HG02943 (cell line): ENCODE measurements at regions not wholly inside any gene's neighbourhood (a gene's known extent, or its start where the extent isn't known, plus 50 kb on each side); places are given as distances from the start of the nearest gene placed in this dataset.

Source experiments
- ATAC-seq: cut with Tn5 transposase; IDR thresholded peaks from one replicate; pipeline ENCODE4 v1.9.1; 2021; ENCODE audit warnings: mild to moderate bottlenecking, low read depth, moderate library complexity; ENCODE audit not compliant: unreplicated experiment

DNA sequence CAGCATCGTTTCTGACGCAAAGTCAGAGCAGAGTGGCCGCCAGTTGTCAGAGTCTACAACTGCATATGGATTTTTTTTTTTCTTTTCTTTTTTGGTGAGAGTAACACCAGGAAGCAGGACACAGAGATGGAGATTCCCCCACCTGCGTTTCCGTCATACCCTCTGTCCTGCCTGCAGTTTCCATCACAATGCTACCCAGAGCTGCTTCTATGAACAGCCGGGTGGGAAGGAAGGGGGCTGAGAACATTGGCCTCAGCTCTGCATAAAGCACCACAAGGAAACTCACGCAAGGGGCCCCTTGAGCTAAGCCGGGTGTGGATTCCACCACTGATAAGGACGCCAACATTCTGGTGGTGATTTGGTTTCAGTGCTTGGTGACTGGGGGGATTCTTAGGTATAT, 183.5 kb upstream of the AFDN start:
- ATAC-seq, result no peak

DNA sequence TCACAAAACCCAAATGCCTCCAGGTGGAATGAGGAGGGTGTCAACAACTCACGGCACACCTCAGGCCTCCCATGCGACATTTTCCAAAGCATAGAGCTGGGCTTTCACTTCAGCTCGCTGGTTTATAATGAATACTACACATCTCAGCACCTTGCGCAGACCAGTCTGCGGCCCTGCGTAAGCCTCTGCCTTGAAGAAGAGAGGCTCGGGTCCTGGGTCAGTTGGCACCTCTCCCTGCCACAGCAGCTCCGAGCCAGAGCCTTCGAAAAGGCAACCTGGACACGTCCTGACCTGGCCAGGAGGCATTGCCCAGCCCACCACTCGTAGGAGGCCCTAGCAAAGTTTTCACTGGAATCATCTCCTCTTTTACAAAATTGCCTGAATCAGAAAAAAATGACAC, 183.0 kb upstream of the AFDN start:
- no peak for ATAC-seq

DNA sequence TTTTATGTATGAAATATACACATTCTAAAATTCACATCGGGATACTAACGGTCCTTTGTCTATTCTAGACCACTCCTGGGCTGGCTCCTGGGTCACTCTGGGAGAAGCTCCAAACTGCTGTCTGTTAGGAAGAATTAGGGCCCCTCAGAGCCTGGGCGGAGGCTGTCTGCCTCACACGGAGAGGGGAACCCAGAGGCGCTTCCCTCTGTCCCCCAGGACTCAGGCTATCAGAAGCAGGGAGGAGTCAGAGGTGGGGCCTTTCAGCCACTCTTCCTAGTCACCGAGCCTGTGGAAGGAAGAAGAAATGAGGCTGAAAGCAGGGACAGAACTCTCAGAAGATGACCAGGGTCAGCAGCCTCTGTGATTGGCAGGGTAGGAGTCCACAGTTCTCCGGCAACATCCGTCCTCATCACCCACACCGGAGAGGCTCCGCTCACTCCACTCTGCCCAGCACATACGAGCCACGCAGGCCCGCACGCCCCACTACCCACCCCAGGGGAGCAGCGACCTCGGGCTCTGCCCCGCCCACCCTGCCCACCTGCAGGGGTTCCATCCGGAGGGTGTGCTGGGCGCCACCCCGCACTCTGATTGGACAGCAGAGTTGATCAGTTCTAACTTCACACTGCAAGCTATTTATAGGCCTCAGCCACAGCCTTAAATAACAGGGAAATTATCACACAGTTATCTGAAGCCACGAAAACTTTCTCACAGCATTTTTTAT, 182.1 kb upstream of the AFDN start:
- ATAC-seq, result no peak

DNA sequence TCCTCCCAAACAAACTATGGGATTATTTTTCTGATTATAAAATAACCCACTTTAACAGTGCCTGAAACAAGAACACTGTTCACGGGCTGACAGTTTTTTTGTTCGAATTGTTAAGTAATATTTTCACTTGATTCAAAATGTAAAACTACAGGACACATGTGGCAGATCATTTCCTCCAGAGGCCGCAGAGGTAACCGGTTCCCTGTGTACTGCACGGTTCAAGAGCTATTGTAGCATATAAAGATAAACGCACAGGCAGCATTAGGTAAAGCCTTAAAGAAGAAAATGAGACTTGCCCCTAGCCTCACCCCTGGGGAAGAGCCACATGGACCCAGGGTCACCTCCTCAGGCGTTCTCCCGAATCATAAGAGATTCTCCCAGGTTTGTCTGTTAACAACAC, 181.3 kb upstream of the AFDN start:
- no peak for ATAC-seq

DNA sequence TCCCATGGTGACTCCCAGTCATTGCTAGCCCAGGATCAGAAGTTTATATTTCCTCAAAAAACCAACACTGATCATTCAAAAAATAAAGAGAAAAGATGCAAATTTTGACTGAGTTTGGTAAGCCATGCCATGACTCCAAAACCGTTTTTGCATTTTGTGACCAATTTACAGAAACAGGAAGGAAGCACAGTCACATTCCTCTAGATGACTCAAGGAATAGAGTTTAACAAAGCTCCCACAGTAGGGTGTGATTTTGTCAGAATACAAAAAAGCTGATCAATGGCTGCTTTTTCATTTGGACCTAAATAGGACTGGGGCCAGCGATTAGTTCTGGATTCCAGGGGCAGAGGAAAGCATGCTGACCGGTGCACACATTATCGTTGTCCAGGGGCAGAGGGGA, 179.4 kb upstream of the AFDN start:
- ATAC-seq, result no peak

DNA sequence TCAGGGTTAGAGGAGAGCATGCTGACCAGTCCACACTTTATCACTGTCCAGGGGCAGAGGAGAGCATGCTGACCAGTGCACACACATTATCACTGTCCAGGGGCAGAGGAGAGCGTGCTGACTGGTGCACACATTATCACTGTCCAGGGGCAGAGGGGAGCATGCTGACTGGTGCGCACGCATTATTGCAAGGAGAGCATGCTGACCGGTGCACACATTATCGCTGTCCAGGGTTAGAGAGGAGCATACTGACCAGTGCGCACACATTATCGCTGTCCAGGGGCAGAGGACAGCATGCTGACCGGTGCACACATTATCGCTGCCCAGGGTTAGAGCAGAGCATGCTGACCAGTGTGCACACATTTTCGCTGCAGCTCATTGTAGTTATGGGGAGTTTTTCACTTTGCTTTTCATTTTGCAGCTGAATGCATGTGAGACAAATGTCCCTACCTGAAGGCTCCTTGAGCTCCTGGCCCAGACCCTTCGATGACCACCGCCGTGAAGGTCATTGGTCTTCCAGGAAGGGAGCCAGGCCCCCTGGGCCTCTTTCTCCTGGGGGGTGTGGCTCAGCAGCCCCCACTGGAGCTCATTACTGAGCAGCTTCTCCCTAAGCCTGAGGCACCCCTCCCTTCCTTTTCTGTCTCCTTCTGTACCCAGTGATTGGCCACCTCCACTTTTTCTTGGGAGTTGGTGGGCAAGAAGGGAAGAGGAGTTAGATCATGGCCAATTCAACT, 178.8 kb upstream of the AFDN start:
- ATAC-seq, result no peak

DNA sequence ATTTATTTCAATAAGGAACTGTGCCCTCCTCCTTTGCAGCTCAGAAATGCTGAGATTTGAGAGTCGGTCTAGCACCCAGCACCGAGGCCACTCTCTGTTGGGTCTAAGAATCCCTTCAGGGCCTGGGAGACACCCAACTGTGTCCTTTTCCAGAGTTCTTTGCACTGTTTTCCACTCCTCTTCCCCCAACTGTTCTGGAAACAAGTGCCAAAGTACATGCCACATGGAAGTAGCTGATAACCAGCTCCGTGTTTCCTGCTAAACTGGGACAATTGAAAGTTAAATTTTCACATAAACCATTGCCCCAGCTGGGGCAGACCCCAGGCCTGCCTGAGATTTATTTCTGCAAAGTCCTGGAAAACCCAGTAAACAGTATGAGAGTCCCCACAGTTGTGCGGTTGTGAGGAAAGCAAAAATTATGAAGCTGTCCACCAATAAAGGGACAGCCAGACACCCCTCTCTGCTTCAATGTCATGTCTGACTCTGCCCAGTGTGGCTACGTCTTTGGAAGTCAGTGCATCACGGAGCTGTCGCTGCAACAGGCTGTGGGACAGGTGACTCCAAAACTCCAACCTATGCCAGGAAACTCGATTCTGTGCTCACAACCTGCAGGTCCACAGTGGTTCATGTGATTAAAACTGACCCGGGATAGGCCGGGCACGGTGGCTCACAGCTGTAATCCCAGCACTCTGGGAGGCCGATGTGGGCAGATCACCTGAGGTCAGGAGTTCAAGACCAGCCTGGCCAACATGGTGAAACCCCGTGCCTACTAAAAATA, 178.0 kb upstream of the AFDN start:
- ATAC-seq, result no peak

DNA sequence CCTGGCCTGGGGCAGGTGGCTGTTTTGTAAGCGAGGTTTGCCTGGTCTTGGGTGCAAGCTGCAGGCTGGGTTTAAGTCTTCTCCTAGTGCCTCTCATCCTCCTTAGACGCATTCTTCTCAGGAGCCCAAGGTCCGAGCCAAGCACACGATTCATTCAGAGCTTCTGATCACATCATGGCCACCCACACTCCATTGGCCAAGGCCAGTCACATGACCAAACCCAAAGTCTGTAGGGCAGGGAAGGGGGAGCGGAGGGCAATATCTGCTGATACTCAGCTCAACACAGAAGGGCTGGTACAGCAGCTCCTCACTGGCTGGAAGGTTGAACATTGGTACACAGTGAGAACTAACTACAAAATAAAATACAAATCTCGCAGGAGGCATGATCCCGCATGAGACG, 177.2 kb upstream of the AFDN start:
- no peak for ATAC-seq

DNA sequence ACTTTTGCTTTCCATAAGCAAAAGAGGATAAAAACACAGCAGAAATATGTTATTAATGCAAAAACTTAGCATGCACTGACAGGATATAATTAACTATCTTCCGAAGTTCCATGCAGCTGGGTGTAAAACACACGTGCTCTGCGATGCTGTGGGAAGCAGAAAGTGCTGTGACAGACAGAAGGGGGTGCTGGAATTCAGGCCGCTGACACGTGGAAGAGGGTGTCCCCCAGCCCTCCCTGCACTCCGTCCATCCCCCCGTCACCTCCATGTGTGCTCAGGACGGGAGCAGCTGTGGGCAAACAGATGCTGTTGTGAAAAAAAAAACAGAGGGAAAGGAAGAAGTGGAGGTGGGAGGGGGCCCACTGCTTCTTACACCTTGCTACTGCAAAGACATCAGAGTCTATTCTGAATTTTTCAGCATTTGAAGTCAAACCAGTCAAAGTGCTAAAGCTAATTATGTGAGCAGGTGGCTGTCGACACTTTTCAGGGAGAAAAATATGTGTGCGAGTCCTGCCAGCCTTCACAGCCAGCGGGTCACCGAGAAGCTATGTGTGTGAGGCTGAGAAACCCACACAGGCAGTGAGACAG, 175.9 kb upstream of the AFDN start:
- ATAC-seq, result no peak

DNA sequence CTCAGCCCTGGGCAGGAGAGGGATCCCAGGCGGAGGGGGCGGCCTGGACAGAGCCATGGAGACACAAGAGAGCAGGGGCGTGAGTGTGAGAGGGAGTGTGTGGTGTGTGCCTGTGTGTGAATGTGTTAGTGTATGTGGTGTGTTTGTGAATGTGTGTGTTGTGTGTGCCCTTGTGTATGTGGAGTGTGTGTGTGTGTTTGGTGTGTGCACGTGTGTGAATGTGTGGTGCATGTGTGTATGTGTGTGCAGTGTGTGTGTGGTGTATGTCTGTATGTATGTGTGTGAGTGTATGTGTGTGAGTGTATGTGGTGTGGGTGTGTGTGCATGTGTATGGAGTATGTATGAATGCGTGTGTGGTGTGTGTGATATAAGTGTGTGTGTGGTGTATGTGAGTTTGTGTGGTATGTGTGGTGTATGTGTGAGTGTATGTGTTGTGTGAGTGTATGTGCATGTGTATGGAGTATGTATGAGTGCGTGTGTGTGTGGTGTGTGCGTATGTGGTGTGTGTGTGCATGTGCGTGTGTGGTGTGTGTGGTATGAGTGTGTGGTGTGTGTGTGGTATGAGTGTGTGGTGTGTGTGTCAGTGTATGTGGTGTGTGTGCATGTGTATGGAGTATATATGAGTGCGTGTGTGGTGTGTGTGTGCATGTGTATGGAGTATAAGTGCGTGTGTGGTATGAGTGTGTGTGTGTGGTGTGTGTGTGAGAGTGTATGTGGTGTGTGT, 175.2 kb upstream of the AFDN start:
- no peak for ATAC-seq

DNA sequence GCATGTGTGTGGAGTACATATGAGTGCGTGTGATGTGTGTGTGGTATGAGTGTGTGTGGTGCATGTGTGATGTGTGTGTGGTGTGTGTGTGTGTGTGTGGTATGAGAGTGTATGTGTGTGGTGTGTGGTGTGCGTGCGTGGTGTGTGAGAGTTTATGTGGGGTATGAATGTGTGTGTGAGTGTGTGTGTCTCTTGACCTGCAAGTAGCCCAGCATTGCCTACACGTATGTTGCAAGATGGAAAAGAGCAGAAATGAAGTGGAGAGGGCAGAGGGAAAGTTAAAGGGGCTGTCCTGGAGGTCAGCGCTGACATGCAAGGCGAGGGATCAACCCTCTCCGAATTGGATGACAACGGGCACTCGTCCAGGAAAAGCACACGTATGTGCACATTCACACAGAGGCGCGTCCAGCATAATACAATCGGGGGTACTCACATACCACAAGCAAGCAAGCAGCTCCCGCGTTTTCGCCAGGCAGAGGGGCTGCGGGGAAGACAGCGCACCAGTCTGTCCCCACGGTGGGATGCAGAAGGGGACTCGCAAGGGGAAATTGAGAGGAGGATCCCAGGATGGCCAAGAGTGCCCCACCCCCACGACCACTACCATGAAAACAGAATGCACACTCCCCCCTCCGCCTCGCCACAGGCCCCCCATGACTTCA, 174.5 kb upstream of the AFDN start:
- ATAC-seq, result no peak

DNA sequence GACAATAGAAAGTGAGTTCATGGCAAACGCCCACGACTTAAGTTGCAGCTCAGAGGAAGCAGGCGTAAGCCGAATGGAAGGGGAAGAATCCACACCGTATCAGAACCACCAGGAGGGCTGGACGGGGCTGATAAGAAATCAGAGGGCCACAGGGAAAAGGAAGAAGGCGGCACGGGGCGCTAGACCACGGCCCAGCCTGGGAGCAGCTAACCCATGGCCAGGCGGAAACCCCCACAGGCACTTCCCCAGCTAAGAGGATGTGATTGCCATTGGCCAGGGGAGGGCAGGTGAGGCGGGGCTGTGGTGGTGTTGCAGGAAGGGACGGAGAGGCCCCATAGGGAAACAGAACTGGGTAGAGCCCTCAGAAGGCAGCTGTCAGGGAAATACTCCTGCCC, 174.0 kb upstream of the AFDN start:
- no peak for ATAC-seq

DNA sequence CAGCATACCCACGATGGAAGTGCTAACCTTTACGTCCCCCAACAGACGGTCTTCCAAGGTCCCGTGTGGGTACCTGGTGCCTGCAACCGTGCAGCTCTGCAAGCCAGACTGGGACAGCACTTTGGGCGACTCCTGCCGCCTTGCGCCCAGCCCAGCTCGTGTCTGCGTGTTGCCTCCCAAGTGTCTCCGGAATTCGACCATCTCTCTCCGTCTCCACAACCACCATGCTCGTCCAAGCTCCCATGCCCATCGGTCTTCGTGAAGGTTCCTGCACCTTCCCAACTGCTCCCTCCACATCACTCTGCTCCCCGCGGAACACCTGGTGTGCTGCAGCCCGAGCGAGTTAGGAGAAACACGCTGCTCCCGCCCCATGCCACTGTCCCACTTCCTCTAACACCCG, 173.2 kb upstream of the AFDN start:
- ATAC-seq, result no peak

DNA sequence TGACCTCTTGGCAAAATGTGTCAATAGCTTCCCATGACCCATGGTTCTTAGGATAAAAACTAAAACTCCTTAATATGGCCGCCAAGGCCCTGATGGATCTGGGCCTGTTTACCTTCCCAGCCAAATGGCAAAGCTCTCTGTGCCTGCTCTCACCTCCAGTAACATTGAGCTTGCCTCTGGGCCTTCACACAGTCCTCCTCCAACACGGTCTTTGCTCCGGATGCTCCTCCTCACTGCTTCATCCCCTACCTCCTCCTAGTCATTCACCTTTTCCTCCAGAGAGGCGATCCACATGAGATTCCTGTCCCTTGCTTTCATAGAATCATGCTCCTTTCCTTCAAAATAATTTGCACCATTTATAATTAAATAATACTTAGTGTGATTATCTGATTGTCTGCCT, 172.3 kb upstream of the AFDN start:
- no peak for ATAC-seq

DNA sequence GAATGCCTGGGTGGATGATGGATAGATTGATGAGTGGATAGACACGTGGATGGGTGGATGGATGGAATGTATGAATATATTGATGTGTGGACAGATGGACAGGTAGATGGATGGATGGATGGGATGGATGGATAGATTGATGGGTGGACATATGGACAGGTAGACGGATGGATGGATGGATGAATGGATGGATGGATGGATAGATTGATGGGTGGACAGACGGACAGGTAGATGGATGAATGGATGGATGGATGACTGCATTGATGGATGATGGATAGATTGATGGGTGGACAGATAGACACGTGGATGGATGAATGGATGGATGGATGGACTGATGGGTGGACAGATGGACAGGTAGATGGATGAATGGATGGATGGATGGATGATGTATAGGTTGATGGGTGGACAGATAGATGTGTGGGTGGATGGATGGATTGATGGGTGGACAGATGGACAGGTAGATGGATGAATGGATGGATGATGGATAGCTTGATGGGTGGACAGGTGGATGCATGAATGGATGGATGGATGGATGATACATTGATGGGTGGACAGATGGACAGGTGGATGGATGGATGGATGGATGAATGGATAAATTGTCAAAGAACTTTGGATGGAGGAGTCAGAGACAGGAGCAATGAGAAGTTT, 171.4 kb upstream of the AFDN start:
- ATAC-seq, result no peak

DNA sequence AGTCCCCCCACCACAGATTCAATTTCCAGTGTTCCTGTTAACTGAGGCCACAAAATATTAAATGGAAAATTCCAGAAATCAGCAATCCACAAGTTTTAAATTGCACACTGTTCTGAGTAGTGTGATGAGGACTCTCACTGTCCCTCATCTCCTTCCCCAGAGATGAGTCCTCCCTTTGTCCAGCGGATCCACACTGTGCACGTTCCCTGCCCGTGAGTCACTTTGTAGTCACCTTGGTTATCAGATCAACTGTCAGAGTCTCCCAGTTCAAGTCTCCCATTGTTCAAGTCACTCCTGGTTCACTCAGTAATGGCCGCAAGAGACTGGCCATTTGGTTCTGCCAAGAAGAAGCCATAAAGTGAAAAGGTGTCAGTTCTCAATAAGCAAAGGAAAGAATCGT, 168.6 kb upstream of the AFDN start:
- ATAC-seq, result no peak

DNA sequence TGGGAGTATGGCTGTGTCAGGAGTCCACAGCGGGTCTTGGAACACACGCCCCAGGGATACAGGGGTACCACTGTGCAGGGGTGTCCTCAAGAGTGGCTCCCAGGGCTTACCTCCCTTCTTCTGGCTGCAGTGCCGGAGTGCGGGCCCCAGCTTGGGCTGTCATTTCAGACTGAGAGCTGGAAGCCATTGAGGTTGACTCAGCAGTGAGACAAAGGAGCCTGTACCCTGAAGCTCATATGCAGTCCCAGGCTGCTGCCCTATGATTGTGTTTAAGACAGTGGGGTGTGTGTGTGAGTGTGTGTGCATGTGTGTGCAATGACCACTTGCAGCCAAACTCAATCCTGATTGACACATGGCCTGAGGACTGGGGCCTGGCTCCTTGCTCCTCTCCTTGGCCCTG, 167.7 kb upstream of the AFDN start:
- no peak for ATAC-seq

DNA sequence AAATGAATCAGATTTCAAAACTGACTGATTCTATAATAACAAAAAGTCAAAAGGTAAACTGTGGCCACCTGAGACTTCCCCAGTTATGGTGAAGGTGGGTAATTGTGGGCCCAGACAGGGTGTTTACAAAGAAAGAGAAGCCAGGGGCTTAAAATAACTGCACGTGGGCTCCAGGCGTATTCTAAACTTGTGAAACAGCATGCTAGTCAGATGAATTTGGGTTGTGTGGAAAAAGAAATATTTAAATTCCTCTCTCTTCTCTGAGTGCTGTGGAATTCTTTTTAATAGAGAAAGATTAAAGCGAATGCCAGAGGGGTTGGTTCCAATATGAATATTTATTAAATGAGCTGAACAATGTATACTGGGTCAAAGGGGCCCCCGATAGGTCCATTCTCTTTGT, 166.3 kb upstream of the AFDN start:
- ATAC-seq, result no peak

DNA sequence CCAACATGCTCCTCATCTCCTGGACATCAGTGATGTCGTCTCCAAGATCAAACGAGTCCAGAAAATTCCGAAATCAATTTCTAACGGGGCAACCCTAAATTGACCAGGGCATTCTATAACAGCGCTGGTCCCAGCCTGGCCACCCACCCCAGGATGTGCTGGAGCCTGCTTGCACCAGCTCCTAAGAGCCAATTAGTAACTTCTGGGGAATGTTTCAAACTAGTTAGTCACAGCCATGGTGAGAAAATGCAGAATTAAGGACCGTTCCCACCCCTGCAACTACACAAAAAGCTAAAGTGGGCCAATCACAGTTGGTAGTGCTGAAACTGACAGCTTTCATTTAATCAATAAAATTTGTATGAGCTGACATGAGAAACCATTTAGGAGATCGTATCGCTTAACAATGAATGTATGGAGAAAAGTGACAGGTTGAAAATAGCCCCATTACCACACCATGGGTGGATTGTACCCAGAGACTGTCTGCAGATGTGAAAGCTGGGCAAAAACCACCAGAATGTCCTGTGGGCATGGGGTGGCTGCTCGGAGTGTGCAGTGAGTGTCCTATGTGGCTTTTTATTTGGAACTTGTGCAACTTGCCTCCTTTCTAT, 165.7 kb upstream of the AFDN start:
- no peak for ATAC-seq
